ENCODE measurements at regions not wholly inside any gene's neighbourhood (a gene's known extent, or its start where the extent isn't known, plus 50 kb on each side); places are given as distances from the start of the nearest gene placed in this dataset.
"Not testable (repeated sequence)": the region's sequence is repeated elsewhere in the genome, so short reads cannot be mapped to it uniquely, and the experiment has no call there.

GRCh38 chrX:35443091-35443582 lies 355.0 kb upstream of the MAGEB16 start:
- H3K4me3 ChIP-seq; DNase-seq (ENCODE audit: low spot score in 2 of 2); H3K36me3 ChIP-seq (replicated peaks); H3K9me3 ChIP-seq; H3K27me3 ChIP-seq (ENCODE audit: low read depth); H3K4me1 ChIP-seq; in situ Hi-C loops (cut with MboI; ENCODE audit: low sequenced_read_pairs): not testable (repeated sequence)

GRCh38 chrX:35444671-35445355 lies 353.3 kb upstream of the MAGEB16 start:
- no peak for DNase-seq (ENCODE audit: low spot score in 2 of 2)
- Histone ChIP-seq H3K27me3 (ENCODE audit: low read depth) (no peaks in the 10 kb centered on the region), H3K36me3 (replicated peaks) (no peaks in the 10 kb centered on the region), H3K4me1 (no peaks in the 10 kb centered on the region), H3K4me3 (no peak overlapping the region), H3K9me3 (no peaks in the 10 kb centered on the region)
- in situ Hi-C loops (cut with MboI; ENCODE audit: low sequenced_read_pairs), result no loop called here

- in situ Hi-C loops (cut with MboI; ENCODE audit: low sequenced_read_pairs), result no loop called here
- no peak for DNase-seq (ENCODE audit: low spot score in 2 of 2)
- Histone ChIP-seq H3K4me3 (no peak overlapping the region), H3K27me3 (ENCODE audit: low read depth) (no peaks in the 10 kb centered on the region), H3K36me3 (replicated peaks) (no peaks in the 10 kb centered on the region), H3K9me3 (no peaks in the 10 kb centered on the region), H3K4me1 (no peaks in the 10 kb centered on the region)
Measured at GRCh38 chrX:35445912-35446311, 352.2 kb upstream of the MAGEB16 start.

GRCh38 chrX:35456891-35457290 lies 341.3 kb upstream of the MAGEB16 start:
- Histone ChIP-seq H3K4me1 (no peaks in the 10 kb centered on the region), H3K4me3 (no peak overlapping the region), H3K36me3 (replicated peaks) (no peaks in the 10 kb centered on the region), H3K9me3 (no peaks in the 10 kb centered on the region), H3K27me3 (ENCODE audit: low read depth) (no peaks in the 10 kb centered on the region)
- DNase-seq (ENCODE audit: low spot score in 2 of 2), result no peak
- in situ Hi-C loops (cut with MboI; ENCODE audit: low sequenced_read_pairs), result no loop called here

GRCh38 chrX:35458142-35458541 lies 340.0 kb upstream of the MAGEB16 start:
- DNase-seq (ENCODE audit: low spot score in 2 of 2), result no peak
- Histone ChIP-seq H3K4me1 (no peaks in the 10 kb centered on the region), H3K36me3 (replicated peaks) (no peaks in the 10 kb centered on the region), H3K9me3 (no peaks in the 10 kb centered on the region), H3K4me3 (no peak overlapping the region), H3K27me3 (ENCODE audit: low read depth) (no peaks in the 10 kb centered on the region)
- in situ Hi-C loops (cut with MboI; ENCODE audit: low sequenced_read_pairs), result no loop called here

GRCh38 chrX:35461164-35461563 lies 337.0 kb upstream of the MAGEB16 start:
- no peaks in the 10 kb centered on the region for H3K27me3 ChIP-seq (ENCODE audit: low read depth)
- no peaks in the 10 kb centered on the region for H3K9me3 ChIP-seq
- no peak for DNase-seq (ENCODE audit: low spot score in 2 of 2)
- in situ Hi-C loops (cut with MboI; ENCODE audit: low sequenced_read_pairs), result no loop called here
- no peaks in the 10 kb centered on the region for H3K36me3 ChIP-seq (replicated peaks)
- no peak overlapping the region for H3K4me3 ChIP-seq
- no peaks in the 10 kb centered on the region for H3K4me1 ChIP-seq

- H3K27me3 ChIP-seq (ENCODE audit: low read depth); H3K4me3 ChIP-seq; H3K9me3 ChIP-seq; H3K36me3 ChIP-seq (replicated peaks); DNase-seq (ENCODE audit: low spot score in 2 of 2); H3K4me1 ChIP-seq; in situ Hi-C loops (cut with MboI; ENCODE audit: low sequenced_read_pairs): not testable (repeated sequence)
Measured at GRCh38 chrX:35496671-35497070, 301.5 kb upstream of the MAGEB16 start.

- in situ Hi-C loops (cut with MboI; ENCODE audit: low sequenced_read_pairs); DNase-seq (ENCODE audit: low spot score in 2 of 2); H3K27me3 ChIP-seq (ENCODE audit: low read depth): not testable (repeated sequence)
Measured at GRCh38 chrX:35497453-35497852, 300.7 kb upstream of the MAGEB16 start.

GRCh38 chrX:35499071-35499862 lies 298.9 kb upstream of the MAGEB16 start:
- H3K4me1 ChIP-seq, result no peaks in the 10 kb centered on the region
- H3K9me3 ChIP-seq, result no peaks in the 10 kb centered on the region
- in situ Hi-C loops (cut with MboI; ENCODE audit: low sequenced_read_pairs), result no loop called here
- no peaks in the 10 kb centered on the region for H3K36me3 ChIP-seq (replicated peaks)
- DNase-seq (ENCODE audit: low spot score in 2 of 2), result no peak
- H3K4me3 ChIP-seq, result no peak overlapping the region
- no peaks in the 10 kb centered on the region for H3K27me3 ChIP-seq (ENCODE audit: low read depth)

More at GRCh38 chrX:35497453-35497852, 300.7 kb upstream of the MAGEB16 start:
- not testable (repeated sequence) for H3K36me3 ChIP-seq (replicated peaks); H3K4me3 ChIP-seq; H3K9me3 ChIP-seq; H3K4me1 ChIP-seq

- H3K4me3 ChIP-seq, result no peak overlapping the region
- no peak for DNase-seq (ENCODE audit: low spot score in 2 of 2)
- H3K4me1 ChIP-seq, result no peaks in the 10 kb centered on the region
- H3K9me3 ChIP-seq, result no peaks in the 10 kb centered on the region
- in situ Hi-C loops (cut with MboI; ENCODE audit: low sequenced_read_pairs), result no loop called here
- H3K36me3 ChIP-seq (replicated peaks), result no peaks in the 10 kb centered on the region
- H3K27me3 ChIP-seq (ENCODE audit: low read depth), result no peaks in the 10 kb centered on the region
Measured at GRCh38 chrX:35507701-35508100, 290.4 kb upstream of the MAGEB16 start.

- H3K27me3 ChIP-seq (ENCODE audit: low read depth); in situ Hi-C loops (cut with MboI; ENCODE audit: low sequenced_read_pairs); H3K4me3 ChIP-seq: not testable (repeated sequence)
Measured at GRCh38 chrX:35548003-35548402, 250.1 kb upstream of the MAGEB16 start.

GRCh38 chrX:35557916-35558315 lies 240.2 kb upstream of the MAGEB16 start:
- in situ Hi-C loops (cut with MboI; ENCODE audit: low sequenced_read_pairs), result no loop called here
- no peaks in the 10 kb centered on the region for H3K27me3 ChIP-seq (ENCODE audit: low read depth)
- DNase-seq (ENCODE audit: low spot score in 2 of 2), result no peak
- H3K4me3 ChIP-seq, result no peak overlapping the region
- H3K9me3 ChIP-seq, result no peaks in the 10 kb centered on the region
- H3K4me1 ChIP-seq, result no peaks in the 10 kb centered on the region
- no peaks in the 10 kb centered on the region for H3K36me3 ChIP-seq (replicated peaks)

More at GRCh38 chrX:35548003-35548402, 250.1 kb upstream of the MAGEB16 start:
- DNase-seq (ENCODE audit: low spot score in 2 of 2); H3K4me1 ChIP-seq; H3K36me3 ChIP-seq (replicated peaks); H3K9me3 ChIP-seq: not testable (repeated sequence)

- Histone ChIP-seq H3K4me3 (no peak overlapping the region), H3K9me3 (no peaks in the 10 kb centered on the region), H3K4me1 (no peaks in the 10 kb centered on the region), H3K36me3 (replicated peaks) (no peaks in the 10 kb centered on the region), H3K27me3 (ENCODE audit: low read depth) (no peaks in the 10 kb centered on the region)
- in situ Hi-C loops (cut with MboI; ENCODE audit: low sequenced_read_pairs), result no loop called here
- DNase-seq (ENCODE audit: low spot score in 2 of 2), result no peak
Measured at GRCh38 chrX:35561985-35562384, 236.2 kb upstream of the MAGEB16 start.

- Histone ChIP-seq H3K4me1 (no peaks in the 10 kb centered on the region), H3K9me3 (no peaks in the 10 kb centered on the region), H3K27me3 (ENCODE audit: low read depth) (no peaks in the 10 kb centered on the region), H3K36me3 (replicated peaks) (no peaks in the 10 kb centered on the region), H3K4me3 (no peak overlapping the region)
- in situ Hi-C loops (cut with MboI; ENCODE audit: low sequenced_read_pairs), result no loop called here
- DNase-seq (ENCODE audit: low spot score in 2 of 2), result no peak
Measured at GRCh38 chrX:35562395-35562794, 235.7 kb upstream of the MAGEB16 start.

All from HAP-1 (cell line).